HG03108 (cell line): ENCODE measurements at regions not wholly inside any gene's neighbourhood (a gene's known extent, or its start where the extent isn't known, plus 50 kb on each side); places are given as distances from the start of the nearest gene placed in this dataset.
A peak's percentile ranks its signal among the peaks of the same experiment; 100 is the strongest.
"Not testable (repeated sequence)": the region's sequence is repeated elsewhere in the genome, so short reads cannot be mapped to it uniquely, and the experiment has no call there.

Source experiments
- ATAC-seq: cut with Tn5 transposase; IDR thresholded peaks from one replicate; pipeline ENCODE4 v1.9.1; 2021; ENCODE audit warnings: moderate library complexity; ENCODE audit not compliant: unreplicated experiment

DNA sequence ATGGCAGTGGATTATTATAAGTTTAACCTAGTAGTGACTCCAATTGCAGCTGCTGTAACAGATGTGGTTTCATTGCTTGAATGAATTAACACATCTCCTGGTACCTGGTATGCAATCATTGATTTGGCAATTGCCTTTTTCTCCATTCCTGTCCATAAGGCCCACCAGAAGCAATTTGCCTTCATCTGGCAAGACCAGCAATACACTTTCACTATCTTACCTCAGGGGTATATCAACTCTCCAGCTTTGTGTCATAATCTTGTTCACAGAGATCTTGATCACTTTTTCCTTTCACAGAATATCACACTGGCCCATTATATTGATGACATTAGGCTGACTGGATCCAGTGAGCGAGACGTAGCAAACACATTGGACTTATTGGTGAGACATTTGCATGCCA, 128.7 kb upstream of the ZC3H12C start:
- ATAC-seq: no peak

DNA sequence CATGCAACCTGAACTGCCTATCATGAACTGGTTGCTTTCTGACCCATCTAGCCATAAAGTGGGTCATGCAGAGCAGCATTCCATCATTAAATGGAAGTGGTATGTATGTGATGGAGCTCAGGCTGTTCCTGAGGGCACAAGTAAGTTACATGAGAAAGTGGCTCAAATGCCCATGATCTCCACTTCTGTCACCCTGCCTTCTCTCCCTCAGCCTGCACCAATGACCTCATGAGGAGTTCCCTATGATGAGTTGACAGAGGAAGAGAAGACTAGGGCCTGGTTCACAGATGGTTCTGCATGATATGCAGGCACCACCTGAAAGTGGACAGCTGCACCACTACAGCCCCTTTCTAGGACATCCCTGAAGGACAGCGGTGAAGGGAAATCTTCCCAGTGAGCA, 127.7 kb upstream of the ZC3H12C start:
- ATAC-seq: not testable (repeated sequence)

DNA sequence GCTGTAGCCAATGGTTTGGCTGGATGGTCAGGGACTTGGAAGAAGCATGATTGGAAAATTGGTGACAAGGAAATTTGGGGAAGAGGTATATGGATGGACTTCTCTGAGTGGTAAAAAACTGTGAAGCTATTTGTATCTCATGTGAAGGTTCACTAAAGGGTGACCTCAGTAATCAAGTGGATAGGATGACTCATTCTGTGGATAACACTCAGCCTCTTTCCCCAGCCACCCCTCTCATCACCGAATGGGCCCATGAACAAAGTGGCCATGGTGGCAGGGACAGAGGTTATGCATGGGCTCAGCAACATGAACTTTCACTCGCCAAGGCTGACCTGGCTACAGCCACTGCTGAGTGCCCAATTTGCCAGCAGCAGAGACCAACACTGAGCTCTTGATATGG, 127.3 kb upstream of the ZC3H12C start:
- ATAC-seq: not testable (repeated sequence)

DNA sequence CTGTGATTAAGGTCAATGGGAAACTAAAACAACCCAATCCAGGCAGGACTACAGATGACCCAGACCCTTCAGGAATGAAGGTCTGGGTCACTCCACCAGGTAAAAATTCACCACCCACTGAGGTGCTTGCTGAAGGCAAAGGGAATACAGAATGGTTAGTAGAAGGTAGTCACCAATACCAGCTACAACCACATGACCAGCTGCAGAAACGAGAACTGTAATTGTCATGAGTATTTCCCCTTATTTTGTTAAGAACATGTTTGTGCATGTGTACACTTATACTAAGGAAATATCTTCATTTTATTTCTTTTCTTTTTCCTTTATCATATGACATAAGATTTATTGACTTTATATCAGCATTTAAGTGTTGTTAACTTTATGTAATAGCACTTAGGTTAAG, 126.1 kb upstream of the ZC3H12C start:
- ATAC-seq: not testable (repeated sequence)

DNA sequence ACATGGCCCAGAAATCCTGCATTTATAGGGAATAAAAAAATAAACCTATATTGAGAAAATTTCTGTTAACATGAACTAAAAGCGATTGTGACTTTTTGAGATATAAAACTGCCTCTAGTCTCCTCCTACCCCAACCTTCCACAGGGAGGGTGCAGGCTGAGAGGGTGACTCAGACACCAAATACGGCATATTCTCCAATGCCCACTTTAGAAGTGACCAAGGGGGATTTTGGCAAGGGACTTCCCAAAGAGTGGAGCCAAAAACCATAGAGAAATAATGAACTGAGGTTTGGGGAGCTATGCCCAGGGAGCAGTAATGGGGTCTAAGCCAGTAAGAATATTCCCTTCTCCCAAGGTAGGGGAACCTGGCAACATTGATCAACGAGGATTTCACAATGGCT, 124.9 kb upstream of the ZC3H12C start:
- no peak for ATAC-seq

DNA sequence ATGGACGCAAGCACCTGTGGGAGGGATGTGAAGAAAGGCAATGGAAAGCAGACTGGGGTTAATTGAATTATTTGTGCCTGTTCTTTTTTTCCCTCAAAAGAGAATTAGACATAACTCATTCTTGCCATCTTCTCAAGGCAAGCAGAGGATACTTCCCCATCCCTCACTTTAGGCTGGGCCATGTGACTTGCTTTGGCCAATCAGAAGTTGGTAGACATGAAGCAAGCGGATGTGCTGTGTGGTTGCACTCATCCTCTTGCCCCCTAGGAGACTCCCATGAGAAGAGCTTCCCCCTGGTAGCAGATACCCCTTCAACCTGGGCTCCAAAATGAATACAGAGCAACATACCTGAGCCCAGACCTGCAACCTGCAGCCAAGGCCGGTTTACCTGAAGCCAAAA, 124.4 kb upstream of the ZC3H12C start:
- no peak for ATAC-seq

DNA sequence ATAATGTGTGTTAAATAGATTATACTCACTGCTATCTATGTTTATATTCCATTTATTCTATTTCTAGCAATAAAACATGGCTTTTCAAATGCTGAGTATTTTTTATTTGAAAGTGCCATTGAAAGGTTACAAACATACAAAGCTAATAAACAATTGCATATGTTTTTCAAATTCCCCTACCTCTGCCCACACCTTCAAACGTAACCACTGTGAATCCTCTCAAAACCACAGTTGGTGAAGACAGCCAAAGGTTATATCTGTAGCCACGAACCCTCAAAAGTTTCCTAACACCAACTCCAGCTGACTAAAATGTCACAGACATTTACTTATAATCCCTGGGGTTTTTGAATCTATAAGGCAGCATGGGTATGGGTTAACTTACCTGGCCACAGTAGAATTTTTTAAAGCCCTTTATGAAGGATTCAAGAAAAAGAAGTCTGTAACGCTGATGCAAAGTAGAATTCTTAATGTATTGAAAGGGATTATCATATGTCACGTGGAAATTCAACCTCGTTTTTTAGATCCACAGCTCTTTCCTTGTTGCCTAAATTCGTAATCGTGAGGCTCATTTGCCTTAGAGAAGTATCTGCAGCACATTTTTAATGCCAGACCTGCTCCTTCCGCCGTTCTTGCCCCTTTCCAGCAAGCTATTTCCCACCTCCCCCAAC, 122.5 kb upstream of the ZC3H12C start:
- peak; percentile 68 for ATAC-seq

DNA sequence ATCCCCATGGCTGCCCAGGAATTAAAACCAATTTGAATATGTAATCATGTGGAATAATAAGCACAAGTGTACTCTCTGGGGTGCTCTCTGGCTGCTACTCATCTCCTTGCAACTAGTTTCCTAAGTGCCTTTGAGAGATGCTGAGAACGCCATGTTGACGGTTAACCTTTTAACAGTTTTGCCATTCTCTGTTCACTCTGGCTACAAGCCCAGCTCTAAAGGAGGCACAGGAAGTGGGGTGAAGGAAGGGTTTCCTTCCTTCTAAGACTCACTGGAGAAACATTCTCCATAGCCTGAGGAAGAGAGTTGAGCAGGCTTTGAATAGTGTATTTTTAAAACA, 122.0 kb upstream of the ZC3H12C start:
- no peak for ATAC-seq

DNA sequence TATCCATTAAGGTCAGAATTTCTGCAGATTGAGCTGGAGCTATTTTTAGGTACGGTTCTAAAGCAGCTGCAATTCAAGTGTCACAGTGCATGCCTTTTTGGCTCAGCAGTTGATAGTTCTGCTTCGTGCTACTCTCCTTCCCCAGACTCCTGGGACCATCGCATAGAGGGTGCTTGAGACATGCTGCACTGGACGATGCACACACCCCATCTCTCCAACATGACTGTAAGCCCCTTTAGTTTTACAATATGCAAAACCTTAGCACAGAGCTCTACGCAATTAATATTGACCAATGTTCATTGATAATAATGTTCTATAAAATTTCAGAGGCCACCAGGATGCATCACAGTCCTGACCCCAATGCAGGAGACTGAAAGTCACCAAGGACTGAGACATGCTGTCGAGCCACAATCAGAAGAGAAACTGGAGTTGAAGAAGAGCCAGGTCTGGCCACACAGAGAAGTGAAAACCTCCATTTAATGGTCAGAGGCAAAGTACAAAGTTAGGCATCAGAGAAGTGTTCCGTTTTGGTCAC, 120.9 kb upstream of the ZC3H12C start:
- peak; percentile 56 for ATAC-seq

DNA sequence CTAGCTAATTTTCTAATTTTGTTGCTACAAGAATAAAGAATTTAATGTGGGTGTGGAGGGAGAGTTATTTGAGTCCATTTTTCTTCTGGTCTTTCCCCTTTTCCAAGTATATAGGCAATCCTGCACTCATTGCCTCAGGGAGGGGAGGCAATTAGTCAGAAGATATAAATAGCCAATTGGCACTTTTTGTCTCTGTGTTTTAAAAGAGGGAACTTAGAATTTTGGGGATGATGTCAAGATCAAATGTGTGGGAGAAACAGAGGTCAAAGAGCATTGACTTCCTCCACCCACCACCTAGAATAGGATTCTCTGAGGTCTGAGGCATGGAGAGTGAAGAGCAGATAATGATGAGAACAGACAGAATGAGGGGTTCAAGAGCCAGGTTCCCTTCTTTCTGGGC, 120.3 kb upstream of the ZC3H12C start:
- no peak for ATAC-seq

DNA sequence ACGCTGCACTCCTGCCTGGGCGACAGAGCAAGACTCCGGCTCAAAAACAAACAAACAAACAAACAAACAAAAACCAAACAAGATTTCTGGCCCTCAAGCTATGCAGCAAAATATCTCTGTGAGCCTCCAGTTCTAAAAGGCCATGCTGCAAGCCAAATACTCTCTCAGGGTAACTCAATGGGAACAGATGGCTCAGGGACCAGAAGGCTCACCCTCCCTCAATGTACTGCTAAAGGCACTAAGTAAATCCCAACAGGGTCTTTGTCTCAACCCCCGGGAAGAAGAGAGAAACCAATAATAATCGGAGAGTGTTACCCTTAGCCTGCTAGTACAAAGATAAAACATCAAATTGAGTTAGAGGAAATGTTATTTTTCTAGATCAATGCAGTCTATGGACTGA, 119.7 kb upstream of the ZC3H12C start:
- ATAC-seq: no peak

DNA sequence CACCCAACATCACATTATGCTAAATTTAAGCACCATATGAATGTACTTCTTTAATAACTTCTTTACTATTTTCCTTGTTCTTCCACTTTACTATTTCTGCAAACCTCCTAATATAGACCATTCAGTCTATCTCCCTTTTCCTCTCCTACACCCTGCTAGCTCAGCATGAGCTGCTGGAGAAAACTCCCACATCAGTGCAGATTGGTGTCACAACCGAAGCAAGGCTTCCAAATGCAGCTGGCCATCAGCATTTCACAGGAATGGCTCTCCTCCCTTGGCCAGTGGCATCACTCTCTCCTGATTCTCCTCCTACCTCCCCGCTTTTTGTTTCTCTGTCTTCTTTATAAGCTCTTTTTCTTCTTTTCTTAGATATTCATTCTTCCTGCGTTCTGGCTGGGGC, 118.7 kb upstream of the ZC3H12C start:
- ATAC-seq: no peak

DNA sequence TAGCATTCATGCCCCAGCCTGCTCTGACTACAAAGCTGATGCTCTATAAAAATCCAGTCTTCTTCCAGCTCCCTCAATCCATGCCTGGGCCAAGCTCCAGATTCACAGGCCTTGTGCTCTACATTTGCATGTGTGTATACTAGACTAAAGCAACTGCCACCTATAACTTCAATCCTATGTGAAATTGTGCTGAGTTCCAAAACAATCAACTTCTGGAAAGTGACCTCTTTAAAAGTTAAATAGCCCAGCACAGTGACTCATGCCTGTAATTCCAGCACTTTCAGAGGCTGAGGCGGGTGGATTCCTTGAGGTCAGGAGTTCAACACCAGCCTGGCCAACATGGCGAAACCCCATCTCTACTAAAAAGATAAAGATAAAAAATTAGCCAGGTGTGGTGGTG, 114.3 kb upstream of the ZC3H12C start:
- no peak for ATAC-seq

DNA sequence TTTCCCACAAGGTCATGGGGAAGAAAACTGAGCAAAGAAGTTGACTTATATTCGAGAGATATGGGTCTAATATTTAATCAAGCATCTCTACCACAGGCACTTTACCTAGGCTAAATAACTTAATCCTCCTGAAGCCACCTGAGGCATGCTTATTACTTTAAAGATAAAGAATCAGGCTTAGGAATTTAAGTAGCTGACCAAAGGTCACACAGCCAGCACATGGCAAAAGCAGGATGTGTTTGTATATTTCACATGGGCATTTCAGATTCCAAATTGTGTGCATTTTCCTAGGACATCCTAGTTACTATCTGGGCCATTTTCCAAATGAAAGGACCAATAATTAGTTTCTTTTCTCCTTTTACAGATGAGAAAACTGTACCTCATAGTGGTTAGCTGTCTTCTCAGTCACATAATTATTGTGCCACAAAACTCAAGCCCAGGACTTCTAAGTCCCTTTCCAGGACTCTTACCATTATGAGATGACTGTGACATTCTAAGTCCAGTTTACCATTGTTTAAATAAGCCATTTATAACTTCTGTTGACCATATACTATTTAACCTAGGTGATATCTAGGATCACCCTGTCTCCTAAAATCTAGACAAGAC, 112.1 kb upstream of the ZC3H12C start:
- no peak for ATAC-seq

DNA sequence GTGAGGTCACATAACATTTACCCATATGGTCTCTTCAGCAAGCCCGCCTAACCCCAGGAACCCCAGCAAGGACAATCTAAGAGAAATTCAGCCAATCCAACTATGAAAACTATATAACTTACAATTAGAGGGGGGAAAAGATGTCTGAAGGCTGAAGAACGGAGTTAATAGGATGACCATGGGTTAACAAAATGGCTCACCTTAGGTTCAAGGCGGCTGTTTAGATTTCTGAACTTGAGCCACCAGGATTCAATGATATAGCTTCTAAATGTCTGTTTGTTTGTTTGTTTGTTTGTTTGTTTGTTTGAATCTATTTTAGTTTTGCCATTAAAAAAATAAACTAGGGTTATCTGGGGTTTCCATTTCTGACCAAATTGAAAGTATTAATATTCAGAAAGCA, 109.8 kb upstream of the ZC3H12C start:
- ATAC-seq: no peak

DNA sequence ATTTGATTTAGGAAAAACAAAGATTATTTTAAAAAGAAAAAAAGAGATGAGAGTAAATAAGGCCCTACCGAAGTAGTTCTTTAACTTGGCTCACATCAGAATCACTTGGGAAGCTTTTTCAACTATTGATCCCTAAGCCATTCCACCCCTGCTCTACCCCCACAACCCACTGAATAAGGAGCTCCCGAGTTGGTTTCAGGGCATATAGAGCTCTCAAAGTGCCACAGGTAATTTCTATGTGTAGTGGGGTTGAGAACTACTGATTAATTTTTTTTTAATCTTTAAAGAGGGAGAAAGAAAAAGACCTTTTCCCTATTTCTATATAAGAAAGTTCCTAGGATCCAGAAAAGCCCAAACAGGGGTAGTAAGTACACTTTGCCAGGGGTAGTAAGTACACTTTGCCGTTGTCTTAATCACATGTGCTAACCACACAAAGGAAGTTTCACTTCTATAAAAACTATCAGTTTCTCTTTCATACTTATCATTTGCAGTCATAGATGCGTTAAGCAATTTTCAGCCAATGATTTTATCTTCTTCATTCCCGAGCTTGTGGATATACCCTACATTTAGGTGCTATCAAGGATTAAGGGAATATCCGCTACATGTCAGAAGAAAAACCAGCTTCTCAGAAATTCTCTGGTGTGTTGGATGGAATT, 108.4 kb upstream of the ZC3H12C start:
- peak; percentile 99 for ATAC-seq

DNA sequence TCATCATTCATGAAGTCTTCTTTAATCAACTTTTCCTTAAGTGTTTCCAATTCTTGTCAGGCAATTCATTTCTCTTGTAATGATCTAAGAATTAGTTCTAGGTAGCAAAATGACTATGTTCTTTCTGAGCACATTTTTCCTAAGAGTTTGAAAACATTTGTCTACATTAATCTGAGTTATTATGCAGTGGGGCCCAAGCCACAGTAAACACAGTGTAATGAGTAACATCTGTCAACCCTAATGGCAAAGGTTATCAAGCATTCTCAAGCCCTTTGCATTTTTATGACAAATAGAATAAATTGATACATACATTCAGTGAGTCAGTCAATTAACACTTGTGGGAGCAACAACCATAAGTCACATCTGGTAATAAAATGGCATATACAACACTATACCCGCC, 106.7 kb upstream of the ZC3H12C start:
- no peak for ATAC-seq

DNA sequence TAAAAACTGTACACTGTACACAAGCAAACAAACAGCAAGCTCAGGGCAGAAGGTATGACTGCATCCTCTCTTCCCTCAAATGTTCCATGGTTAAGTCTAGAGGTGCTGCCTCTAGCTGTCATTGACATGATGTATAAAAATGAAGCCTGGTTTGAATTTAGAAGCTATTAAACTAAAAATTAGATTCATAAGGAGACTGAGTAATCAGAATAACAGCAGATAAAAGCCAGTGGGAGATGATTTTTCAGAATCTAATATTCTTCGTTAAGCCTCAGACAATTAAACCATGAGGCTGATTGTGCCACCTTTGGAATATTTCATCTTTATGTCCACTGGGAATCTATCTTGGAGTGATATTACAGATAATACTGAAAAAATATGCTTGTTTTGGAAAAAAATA, 101.4 kb upstream of the ZC3H12C start:
- ATAC-seq: no peak

DNA sequence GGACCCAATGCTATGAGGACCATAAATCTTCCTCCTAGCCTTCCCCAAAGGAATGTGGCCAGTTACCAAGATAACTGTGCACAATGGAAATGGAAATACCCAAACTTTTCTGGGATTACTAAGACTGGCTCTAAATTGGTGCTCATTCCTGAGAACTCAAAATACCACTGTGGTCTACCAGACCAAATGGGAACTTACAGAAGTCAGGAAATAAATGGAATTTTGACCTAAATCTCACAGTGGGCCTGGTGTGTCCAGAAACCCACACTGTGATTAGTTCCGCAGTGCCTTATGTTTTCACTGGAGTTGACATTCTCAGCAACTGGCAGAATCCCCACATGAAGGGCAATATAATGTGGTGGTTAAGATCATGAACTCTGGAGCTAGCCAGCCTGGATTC, 99.4 kb upstream of the ZC3H12C start:
- no peak for ATAC-seq

DNA sequence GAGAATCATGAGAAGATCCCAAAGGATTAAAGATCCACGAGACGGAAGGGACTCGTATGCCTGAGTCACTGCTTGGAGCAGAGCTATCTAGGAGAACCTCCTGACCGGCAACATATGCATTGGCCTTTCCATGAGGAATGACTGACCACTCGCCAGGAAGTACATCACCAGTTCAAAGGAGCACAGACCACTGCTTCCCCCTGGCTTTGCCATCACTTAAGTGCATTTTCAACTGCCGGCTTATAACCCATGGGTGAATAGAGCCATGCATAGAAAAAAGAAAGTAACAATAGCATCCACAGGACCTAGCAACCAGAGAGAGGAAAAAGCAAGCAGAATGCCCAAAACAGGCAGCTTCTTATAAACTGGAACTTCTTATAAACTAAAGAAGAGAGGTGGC, 98.3 kb upstream of the ZC3H12C start:
- no peak for ATAC-seq

DNA sequence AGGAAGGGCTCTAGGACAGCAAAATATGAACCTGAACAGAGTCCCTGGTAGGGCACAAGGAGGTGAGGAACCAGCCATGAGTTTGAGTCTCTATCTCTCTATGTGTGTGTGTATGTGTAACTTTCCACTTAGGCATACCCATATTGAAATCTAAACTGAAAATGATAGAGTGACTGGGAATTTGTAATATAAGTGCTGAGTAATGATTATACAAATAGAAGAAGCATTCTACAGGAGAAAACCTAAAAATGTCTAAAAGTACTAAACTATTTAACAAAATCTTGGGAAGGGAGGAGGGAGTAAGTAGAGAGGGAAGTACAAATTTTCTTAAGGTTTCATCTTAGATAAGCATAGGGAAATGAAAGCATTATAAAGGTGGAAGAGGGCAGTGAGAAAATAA, 97.1 kb upstream of the ZC3H12C start:
- ATAC-seq: no peak

DNA sequence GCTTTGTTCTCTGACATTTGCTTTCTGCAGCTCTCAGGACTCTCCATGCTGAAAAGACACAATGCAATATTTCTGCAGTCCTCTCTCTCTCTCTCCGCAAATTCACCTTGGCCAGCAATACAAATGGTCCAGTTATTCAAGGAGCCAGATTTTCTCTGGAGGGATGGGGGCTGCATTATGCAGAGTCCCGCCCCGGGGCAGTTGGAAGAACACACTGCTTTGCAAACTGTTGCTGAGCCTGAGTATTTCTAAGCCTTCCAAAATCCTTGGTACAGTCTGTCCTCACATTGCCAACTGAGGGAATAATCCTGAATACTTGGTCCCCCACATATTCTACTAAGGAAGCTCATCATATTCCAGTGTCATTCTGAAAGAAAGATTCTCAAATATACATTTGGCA, 94.3 kb upstream of the ZC3H12C start:
- no peak for ATAC-seq
